ENCODE measurements at regions not wholly inside any gene's neighbourhood (a gene's known extent, or its start where the extent isn't known, plus 50 kb on each side); places are given as distances from the start of the nearest gene placed in this dataset.

- no peak overlapping the region for H2AFZ ChIP-seq (ENCODE audit: control insufficient read depth, low read depth, low read length)
- H3K79me2 ChIP-seq (ENCODE audit: control insufficient read depth, insufficient read depth, low read length): no peaks in the 10 kb centered on the region
- ATAC-seq (peak; percentile 31), FAIRE-seq (no peak), DNase-seq (ENCODE audit: low read depth, low spot score) (no peak)
- no peaks in the 10 kb centered on the region for H4K20me1 ChIP-seq (ENCODE audit: control insufficient read depth, insufficient read depth)
- POLR2A ChIA-PET: interaction anchor here (1.7 kb wide), 1 partner anchor 15 kb away, joined by 4 read pairs; no protein-coding TSS in a partner anchor
- in situ Hi-C loops (cut with MboI): no loop called here
- H3K4me1 ChIP-seq (ENCODE audit: control insufficient read depth, insufficient read depth, low read length): no peaks in the 10 kb centered on the region
- SMC1A ChIA-PET (ENCODE audit: uncharacterized antibody, unreplicated experiment): interaction anchor here (0.5 to 4.6 kb wide), 9 partner anchors 9 to 390 kb away, joined by 3 to 25 read pairs (median 4); no protein-coding TSS in a partner anchor
- intact Hi-C loops (cut with micrococcal nuclease; ENCODE audit: unreplicated experiment): no loop called here
- H3K36me3 ChIP-seq (ENCODE audit: control insufficient read depth in 2 of 2, insufficient read depth in 2 of 2, low read length in 1 of 2): no peaks in the 10 kb centered on the region
- RAD21 ChIA-PET (ENCODE audit: unreplicated experiment): interaction anchor here (0.9 to 1.9 kb wide), 6 partner anchors 10 to 240 kb away, joined by 3 to 8 read pairs (median 3); no protein-coding TSS in a partner anchor
- no peak for TF ChIP-seq NFXL1 (IDR thresholded peaks at IDR 0.05; ENCODE audit: borderline replicate concordance)
- TF ChIP-seq RB1 (IDR thresholded peaks at IDR 0.05; ENCODE audit: borderline replicate concordance): no peak
- TF ChIP-seq PKNOX1 (IDR thresholded peaks at IDR 0.05): peak; percentile 89
- TF ChIP-seq SUZ12 (IDR thresholded peaks at IDR 0.05; ENCODE audit: unreplicated experiment): no peak
- H3K9me3 ChIP-seq (replicated peaks; ENCODE audit: control insufficient read depth, insufficient read depth, low read length): no peaks in the 10 kb centered on the region
- no TSS peak for BruUV-seq (replicated peaks)
- H3K4me3 ChIP-seq: no peak overlapping the region
- no peak overlapping the region for H3K4me2 ChIP-seq (ENCODE audit: control insufficient read depth, insufficient read depth)
- H3K27ac ChIP-seq (ENCODE audit: control insufficient read depth, insufficient read depth): no peak overlapping the region
- 100% methylated on average over 1 of the region's 1 CpG for WGBS (ENCODE audit: insufficient coverage, insufficient replicate concordance, low lambda C conversion rate, missing lambda C conversion rate)
- CTCF ChIA-PET: interaction anchor here (1.0 to 1.3 kb wide), 2 partner anchors 9 to 11 kb away, joined by 4 to 5 read pairs; no protein-coding TSS in a partner anchor
- H3K27me3 ChIP-seq (replicated peaks in 1 of 2; ENCODE audit: control insufficient read depth in 2 of 2, insufficient read depth in 2 of 2, low read length in 1 of 2): no peaks in the 10 kb centered on the region
- H3K9ac ChIP-seq (ENCODE audit: control insufficient read depth, insufficient read depth, low read length): no peak overlapping the region
These were observed 1133.5 kb upstream of the MAP3K7 start for GRCh38 chr6:91720324-91720723.

- FAIRE-seq: no peak
- H3K79me2 ChIP-seq (ENCODE audit: control insufficient read depth, insufficient read depth, low read length): no peaks in the 10 kb centered on the region
- intact Hi-C loops (cut with micrococcal nuclease; ENCODE audit: unreplicated experiment) (loop anchor here (2.0 to 5.0 kb wide), 2 partner anchors 147 to 237 kb away; no protein-coding TSS in a partner anchor), in situ Hi-C loops (cut with MboI) (no loop called here)
- CTCF ChIA-PET: interaction anchor here (1.0 to 1.3 kb wide), 3 partner anchors 10 to 390 kb away, joined by 3 to 5 read pairs (median 4); no protein-coding TSS in a partner anchor
- WGBS (ENCODE audit: insufficient coverage, insufficient replicate concordance, low lambda C conversion rate, missing lambda C conversion rate): 0% methylated on average over 1 of the region's 1 CpG
- H3K9me3 ChIP-seq (replicated peaks; ENCODE audit: control insufficient read depth, insufficient read depth, low read length): no peaks in the 10 kb centered on the region
- no peaks in the 10 kb centered on the region for H3K36me3 ChIP-seq (ENCODE audit: control insufficient read depth in 2 of 2, insufficient read depth in 2 of 2, low read length in 1 of 2)
- no peak overlapping the region for H3K9ac ChIP-seq (ENCODE audit: control insufficient read depth, insufficient read depth, low read length)
- no peaks in the 10 kb centered on the region for H4K20me1 ChIP-seq (ENCODE audit: control insufficient read depth, insufficient read depth)
- H3K27ac ChIP-seq (ENCODE audit: control insufficient read depth, insufficient read depth): no peak overlapping the region
- H3K4me1 ChIP-seq (ENCODE audit: control insufficient read depth, insufficient read depth, low read length): no peaks in the 10 kb centered on the region
- H3K27me3 ChIP-seq (replicated peaks in 1 of 2; ENCODE audit: control insufficient read depth in 2 of 2, insufficient read depth in 2 of 2, low read length in 1 of 2): no peaks in the 10 kb centered on the region
- H2AFZ ChIP-seq (ENCODE audit: control insufficient read depth, low read depth, low read length): no peak overlapping the region
- H3K4me3 ChIP-seq: no peak overlapping the region
- no peak for DNase-seq (ENCODE audit: low read depth, low spot score)
- ATAC-seq: peak; percentile 85
- RAD21 ChIA-PET (ENCODE audit: unreplicated experiment): interaction anchor here (0.7 to 1.9 kb wide), 6 partner anchors 11 to 146 kb away, joined by 3 to 8 read pairs (median 3); no protein-coding TSS in a partner anchor
- POLR2A ChIA-PET: interaction anchor here (0.5 to 1.0 kb wide), 3 partner anchors 11 to 145 kb away, joined by 3 read pairs; no protein-coding TSS in a partner anchor
- BruUV-seq (replicated peaks): no TSS peak
- H3K4me2 ChIP-seq (ENCODE audit: control insufficient read depth, insufficient read depth): no peak overlapping the region
- SMC1A ChIA-PET (ENCODE audit: uncharacterized antibody, unreplicated experiment): interaction anchor here (0.7 to 4.6 kb wide), 9 partner anchors 9 to 391 kb away, joined by 3 to 25 read pairs (median 4); no protein-coding TSS in a partner anchor
- no peak for TF ChIP-seq RELA (IDR thresholded peaks at IDR 0.05; ENCODE audit: borderline replicate concordance, partially characterized antibody)
- no peak for TF ChIP-seq MLLT1 (IDR thresholded peaks at IDR 0.05)
- no peak for TF ChIP-seq NFXL1 (IDR thresholded peaks at IDR 0.05; ENCODE audit: borderline replicate concordance)
- TF ChIP-seq JUND (IDR thresholded peaks at IDR 0.05; ENCODE audit: low read depth, low read length): no peak
- no peak for TF ChIP-seq NR2C2 (IDR thresholded peaks at IDR 0.05; ENCODE audit: borderline replicate concordance, control insufficient read depth, insufficient read length, low read depth)
- TF ChIP-seq SMARCA5 (IDR thresholded peaks at IDR 0.05): no peak
- TF ChIP-seq MYB (IDR thresholded peaks at IDR 0.05; ENCODE audit: borderline replicate concordance, low read depth, low read length): no peak
- 0 out of 2 replicates have a peak, but pooled peaks have one; percentile 34 for TF ChIP-seq NBN (IDR thresholded peaks at IDR 0.05)
- TF ChIP-seq NKRF (conservative IDR thresholded peaks at IDR 0.05): no peak
- no peak for TF ChIP-seq NR2C1 (IDR thresholded peaks at IDR 0.05)
These were observed 1132.5 kb upstream of the MAP3K7 start for GRCh38 chr6:91719414-91719813.

Measured in GM12878 (cell line).